ENCODE measurements at regions not wholly inside any gene's neighbourhood (a gene's known extent, or its start where the extent isn't known, plus 50 kb on each side); places are given as distances from the start of the nearest gene placed in this dataset.

GRCh38 chr2:64704161-64704560 is 50.4 kb upstream of the SERTAD2 start:
- DNase-seq, result no peak

DNA sequence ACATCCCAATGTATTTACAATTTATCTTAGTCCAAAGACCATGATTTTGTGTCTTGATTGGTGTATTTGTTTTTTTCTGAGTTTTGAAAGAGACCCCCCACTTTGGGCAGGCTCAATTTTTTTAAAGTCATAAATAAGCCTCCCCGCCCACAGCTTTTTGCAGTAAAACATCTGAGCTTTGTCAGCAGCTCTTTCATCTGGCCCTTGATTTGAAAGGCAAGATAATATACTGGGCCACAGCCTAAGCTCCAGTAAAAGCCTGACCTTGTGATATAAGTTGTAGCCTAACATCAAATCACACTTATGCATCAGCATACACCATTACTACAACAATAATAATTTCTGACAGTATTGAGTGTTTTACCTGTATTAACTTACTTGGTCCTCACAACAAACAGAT is 51.3 kb upstream of the SERTAD2 start:
- no peak for DNase-seq

- no peak for DNase-seq
These were observed 53.6 kb upstream of the SERTAD2 start for GRCh38 chr2:64707276-64707675.

DNA sequence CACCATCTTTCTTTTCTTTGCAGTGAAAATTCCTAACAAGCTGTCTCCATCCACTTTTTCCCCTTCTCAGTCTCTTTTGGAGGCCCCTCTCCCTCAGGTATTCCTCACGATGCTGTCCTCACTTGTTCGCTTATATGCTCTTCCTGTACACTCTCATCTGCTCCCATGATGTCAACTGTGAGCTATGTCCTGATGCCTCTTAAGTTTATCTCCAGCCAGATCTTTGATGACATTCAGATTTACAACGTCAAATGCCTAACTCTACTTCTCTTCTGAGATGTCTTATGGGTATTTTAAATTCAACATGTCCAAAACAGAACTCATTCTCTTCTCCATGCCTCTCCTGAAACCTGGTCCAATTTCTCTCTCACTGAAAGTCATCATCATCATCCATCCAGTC is 55.1 kb upstream of the SERTAD2 start:
- DNase-seq, result no peak

DNA sequence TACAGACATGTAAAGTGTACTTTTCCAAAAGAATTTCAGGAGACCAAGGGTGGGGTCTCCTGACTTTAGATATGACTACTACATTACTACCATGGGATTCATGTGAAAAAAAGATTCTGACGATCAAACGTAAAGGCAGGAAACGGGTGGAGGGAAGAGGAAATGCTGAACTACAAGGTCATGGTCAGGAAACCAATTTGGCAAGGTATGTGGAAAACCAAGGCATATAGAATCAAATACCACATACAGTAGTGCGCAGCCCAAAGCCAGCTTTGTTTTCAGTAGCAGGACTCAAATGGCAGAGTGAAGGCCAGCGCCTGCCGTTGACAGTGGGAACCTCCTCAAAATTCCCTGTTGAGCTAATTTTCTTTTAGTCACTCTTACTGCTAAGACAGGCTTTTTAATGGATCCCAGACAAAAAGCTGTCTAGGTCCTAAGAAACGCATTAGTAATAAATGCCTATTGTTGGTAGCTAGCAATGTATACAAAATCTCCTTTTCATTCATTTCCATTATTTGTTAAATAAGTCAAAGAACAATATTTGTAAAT is 57.6 kb upstream of the SERTAD2 start:
- no peak for DNase-seq

GRCh38 chr2:64713686-64714085 is 60.0 kb upstream of the SERTAD2 start:
- DNase-seq, result no peak

DNA sequence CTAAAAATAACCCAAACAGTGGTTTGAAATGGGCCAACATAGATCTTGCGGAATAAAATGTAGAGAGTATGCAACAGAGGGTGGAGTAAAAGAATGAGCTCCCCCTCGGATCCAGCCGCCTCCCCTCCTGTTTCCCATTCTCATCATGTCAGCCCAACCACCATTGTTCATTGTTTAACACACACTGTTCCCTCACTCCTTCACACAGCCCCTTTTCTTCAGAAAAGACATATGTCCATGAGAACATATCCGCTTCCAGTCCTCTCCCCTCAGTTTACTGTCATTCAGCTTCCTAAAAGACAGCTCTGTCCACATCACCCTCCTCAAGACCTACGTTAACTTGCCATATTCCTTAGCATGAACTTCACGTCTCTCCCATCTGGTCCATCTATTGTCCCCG is 62.9 kb upstream of the SERTAD2 start:
- DNase-seq, result no peak

DNA sequence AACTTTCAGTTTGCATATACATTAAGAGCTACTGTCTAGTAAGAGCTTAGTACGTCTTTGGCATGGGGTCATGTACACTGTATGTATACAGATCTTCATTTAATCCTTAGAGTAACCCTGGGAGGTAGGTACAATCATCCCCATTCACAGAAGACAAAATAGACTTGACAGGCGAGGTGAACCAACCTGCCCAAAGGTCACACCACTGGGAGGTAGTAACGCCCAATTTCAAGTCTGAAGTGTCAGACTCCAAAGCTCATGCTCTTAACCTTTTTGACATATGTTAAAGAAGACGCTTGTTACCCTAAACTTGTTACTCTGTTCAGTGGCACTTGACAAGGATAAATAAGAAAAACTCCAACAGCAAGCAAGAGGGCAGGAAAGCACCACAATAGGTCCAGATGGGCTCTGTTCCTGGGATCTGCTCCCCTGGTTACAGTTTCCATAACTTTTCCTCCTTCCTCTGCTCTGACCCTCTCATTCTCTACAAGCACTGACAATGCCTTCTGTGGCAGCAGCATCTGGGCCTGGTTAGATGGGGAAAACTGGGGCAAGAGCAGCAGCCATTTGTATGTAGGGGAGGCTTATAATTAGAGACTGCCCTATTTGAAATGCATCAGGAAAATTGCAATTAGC is 64.7 kb upstream of the SERTAD2 start:
- DNase-seq, result no peak

DNA sequence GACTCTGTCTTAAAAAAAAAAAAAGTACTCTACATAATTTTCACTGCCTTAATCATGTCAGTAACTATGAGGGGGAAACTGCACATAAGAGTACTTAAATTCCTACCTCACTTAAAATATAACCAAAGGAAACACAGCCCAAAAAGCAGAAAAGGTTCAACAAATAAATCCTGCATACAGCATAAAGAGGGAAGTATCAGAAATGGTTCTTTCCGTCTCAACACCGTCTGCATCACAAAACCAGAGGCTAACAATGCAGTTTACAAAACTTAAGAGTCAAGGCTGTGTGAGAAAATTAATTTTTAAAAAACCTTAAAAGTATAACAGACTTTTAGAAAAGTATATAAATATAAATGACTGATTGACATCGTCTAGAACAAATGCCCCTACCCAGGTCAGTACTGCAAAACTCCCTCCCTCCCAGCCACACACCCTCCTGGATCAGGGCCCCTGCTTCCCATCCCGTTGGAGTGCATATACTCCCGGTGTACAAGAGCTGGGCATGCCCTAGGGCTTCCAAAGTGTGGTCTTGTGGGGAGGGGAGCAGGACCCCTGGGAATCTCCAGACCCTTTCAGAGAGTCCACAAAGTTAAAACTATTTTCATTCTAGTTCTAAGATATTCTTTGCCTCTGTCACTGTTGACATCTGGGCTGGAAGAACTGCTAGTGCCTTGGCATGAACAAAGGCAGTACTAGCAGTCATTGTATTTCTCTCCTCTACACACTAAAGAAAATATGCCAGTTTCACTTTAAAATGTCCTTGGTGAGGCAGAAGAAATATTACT is 67.0 kb upstream of the SERTAD2 start:
- DNase-seq, result no peak

DNA sequence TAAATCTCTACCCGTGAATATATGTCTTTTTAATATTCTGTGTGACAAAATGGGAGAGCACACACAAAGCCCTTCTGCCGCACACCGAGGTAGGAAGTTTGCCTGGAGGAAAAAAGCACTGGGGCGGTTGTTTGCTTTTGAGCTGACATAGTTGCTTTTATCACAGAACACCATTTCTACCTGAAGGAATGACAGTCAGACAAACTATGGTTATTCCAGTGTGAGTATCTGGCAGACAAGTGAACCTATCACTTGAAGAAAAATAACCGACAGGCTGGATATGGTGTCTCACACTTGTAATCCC is 67.6 kb upstream of the SERTAD2 start:
- DNase-seq, result no peak

DNA sequence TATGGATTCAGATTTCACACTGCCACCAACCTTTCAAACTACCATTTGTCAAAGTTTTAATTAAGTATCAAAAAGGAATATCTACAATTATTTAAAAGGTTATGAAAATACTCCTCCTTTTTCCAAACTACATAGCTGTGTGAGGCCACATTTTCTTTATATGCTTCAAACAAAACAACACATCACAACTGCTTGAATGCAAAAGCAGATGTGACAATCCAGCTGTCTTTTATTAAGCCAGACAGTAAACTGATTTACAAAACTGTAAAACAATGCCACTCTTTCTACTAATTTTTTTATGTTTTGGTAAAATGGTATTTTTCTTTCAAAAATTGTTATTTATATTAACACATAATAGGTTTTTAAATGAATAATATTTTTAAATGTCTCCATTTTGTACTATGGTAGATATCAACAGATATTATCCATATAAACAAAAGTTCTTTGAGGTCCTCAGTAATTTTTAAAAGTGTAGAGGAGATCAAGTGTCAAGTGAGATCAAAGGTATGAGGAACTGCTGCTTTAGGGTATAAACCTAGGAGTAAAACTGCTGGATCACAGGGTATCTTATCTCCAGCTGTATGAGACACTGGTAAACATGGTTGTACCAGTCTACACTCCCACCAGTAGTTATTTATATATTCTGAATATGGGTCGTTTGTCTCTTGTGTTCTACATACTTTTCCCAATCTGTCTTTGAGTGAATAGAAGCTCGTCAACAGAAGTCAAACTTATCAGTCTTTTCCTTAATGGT is 68.8 kb upstream of the SERTAD2 start:
- DNase-seq, result no peak

DNA sequence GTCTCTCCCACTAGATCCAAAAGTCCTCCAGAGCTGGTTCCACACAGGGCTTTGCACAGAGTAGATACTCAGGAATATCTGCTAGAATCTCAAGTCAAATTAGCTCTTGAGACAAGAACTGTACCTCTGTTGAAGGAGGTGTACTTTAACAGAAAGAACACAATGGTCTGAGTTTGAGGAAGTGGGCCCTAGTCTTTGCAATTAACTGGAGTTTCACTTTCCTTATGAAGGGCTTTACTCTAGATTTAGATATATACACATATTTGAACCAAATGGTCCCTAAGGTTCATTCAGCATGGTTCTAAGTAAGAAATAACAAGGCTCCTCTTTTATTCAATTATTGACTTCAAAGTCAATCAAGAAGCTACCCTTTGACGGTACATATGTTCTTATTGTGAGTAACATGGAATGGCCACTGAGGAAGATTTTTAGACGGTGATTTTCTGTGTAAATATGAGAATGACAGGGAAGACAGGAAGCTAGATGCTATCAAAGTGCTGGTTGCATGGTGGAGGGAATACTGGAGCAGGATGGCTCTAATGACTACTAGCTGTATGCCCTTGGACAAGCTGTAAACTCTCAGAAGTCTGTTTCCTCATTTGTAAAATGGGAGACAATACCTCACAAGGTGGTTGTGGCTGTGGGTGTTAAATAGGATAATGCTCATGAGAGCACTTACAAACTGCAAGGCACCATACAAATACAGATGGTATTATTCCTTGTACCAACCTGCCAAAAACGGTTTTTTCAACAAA is 73.5 kb upstream of the SERTAD2 start:
- DNase-seq, result no peak

DNA sequence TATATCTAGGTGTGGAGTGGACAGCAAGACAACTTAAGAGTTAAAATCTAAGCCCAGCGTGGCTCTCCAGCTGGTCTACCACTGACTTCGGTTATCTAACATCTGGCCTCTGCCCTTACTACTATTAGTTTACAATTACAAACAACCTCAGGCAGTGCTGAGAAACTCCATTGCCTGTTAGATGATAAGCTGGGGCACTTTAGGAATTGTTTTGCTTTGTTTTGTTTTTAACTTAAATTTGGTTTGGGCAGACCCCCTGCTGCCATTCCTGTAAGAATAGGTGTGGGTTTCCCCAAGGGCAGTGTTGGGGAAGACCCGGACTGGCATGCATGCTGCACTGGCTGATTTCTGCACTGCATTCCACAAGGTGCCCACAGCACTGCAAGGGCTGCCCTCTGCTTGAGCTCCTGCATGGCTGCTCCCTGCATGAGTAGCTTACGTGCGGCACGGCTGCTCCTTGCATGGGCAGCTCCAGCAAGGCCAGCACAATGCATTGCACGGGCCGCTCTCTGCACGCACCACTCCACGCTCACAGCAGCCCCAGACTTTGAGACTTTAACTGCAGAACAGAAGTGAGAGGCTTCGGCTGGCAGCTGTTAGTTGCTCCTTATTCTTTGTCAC is 74.2 kb upstream of the SERTAD2 start:
- DNase-seq, result no peak

DNA sequence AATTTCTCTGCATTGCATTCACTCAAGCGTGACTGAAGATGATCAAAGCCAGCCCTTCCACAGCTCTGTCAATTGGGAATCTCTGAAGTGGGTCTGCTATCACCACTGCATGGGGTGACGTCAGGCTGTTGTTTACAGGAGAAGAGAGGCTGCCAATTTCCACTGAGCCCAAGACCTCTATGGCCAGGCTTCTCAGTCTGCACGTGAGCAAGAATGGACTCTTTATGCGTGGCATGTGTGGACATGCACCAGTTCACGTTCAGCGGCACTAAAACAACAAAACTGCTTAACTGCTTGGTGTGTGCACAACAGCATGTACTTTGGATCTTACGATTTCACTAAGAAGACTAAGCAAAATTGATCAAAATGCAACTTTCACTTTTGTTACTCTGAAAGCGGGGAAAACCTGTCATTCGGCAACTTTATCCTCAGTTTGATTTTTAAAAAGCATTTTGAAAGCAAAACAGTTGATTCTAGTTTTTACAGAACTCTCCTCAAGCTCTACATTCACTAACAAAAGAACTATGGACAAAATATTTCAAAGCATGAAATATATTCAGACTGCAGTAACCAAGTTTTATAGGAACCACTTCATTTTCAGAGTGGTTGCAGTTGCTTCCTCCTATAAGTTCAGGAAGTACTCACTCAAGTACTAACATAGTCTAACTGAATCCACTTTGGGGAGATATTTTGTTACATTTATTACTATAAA is 77.0 kb upstream of the SERTAD2 start:
- DNase-seq, result no peak

DNA sequence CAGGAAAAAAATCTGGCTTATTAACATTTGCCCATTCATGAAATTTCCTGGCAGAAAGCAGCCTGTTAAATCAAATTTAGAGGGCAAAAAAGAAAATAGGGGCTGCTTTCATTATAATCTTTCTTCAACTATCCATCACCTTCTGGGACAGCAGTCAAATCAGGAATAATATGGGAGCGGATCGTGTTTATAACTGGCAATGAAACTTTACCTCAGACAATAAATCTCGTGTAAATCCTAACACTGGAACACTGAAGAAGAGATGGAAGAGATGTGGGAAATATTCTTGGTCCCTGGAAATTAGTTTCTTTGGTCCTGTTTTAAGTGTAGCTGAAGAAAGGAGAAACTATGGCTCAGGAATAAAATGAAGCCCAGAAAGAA is 77.5 kb upstream of the SERTAD2 start:
- DNase-seq, result no peak

DNA sequence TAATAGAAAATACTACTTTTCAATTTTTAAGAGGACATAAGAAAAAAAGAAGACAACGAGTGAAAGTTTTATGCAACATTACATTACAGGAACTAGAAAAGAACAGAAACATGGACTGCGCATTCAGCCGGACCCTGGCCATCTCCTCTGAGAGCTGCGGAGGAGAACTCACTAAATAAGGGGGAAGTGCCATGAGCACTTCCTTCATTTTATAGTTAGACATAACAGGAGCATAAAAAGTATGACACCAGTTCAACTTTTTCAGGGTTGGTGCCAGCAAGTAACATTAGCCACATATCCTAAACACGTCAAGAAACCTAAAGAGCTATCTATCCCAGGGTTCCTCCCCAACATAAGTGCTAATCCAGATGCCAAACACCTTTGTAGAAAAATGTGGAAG is 78.0 kb upstream of the SERTAD2 start:
- no peak for DNase-seq

DNA sequence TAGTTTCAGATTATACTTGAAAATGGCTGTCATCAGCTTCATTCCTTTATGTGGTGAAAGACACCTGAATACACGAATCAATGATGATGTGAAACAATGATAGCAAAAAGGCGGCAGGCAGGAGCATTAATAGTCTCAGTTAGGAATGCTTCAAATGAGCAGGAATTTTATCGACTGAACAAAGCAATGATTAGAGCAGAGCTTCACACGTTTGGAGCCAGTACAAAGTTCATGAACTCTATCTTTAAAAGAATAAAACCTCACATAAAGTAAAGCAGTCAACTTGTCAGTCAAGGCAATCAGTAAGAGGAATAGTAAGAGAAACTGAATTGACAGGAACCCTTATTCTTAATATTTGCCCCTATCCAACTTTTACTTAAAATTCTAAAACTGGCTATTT is 78.4 kb upstream of the SERTAD2 start:
- no peak for DNase-seq

- DNase-seq, result no peak
These were observed 81.8 kb upstream of the SERTAD2 start for GRCh38 chr2:64735504-64735903.

DNA sequence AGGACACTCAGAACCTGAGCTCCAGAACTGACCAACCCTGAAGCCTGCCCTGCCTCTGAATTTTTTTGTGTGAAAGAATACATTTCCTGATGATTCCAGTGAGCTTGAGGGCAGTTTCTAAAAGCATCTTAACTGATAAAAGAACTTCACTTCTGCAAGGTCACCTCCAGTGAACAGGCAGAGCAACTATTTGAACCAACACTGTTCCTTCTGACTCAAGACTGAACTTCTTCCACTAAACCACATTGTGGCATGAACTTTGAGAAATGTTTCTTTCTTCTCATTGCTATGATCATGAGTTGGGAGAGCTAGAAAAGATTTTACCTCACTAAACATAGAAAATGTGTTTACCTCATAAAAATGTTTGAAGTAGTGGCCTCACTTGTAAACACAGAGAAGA is 83.8 kb upstream of the SERTAD2 start:
- DNase-seq, result no peak

- no peak for DNase-seq
These were observed 84.3 kb upstream of the SERTAD2 start for GRCh38 chr2:64738026-64738425.

DNA sequence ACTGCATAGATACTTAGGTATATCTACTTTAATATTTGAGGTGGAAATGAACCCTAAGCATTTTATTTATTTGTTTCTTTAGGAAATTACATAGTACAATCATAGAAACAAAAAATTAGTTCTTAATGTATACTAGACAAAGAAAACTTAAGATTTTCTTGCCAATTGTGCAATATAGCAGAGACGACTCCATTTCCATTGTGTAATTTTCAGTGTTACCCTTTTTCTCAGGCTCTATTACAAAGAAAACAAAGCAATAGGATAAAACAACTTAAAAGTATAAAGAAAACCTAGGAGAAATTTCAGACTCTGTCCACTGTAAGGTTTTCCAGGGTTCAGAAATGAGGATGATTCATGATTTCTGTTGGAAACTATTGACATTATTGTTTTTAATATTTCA is 89.0 kb upstream of the SERTAD2 start:
- DNase-seq, result no peak

DNA sequence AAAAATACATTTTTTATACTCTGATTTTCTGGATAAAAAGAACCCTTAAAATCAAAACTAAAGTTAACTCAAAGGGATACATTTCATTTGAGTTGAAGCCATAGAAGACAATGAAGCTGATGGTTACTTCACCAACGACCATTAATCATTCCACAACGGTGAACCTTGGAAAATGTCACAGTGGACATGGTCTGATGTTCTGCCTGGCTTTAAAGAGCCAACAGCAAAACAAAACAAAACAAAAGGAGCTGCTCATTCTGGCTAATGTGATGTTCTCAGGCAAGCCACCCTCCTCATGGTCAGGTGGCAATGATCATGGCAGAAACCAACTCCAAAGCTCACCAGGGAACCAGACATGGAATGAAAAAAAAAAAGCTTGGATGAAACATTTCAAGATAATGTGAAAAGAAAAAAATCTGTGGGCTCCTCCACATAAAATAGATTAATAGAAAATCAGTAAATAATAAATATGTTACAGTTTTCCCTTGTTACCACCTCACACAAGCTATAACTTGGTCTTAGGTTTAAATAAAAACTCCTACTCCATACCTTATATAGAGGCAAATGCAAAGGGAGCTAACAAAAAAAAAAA is 90.1 kb upstream of the SERTAD2 start:
- DNase-seq, result no peak
